Chondrocyte (in vitro differentiated cells): ENCODE measurements at regions not wholly inside any gene's neighbourhood (a gene's known extent, or its start where the extent isn't known, plus 50 kb on each side); places are given as distances from the start of the nearest gene placed in this dataset.

Experiments used
- DNase-seq: peaks from one replicate; pipeline ENCODE4 v3.0.0; 2021; ENCODE audit warnings: mixed read lengths, low spot score
- H3K27ac Mint-ChIP-seq: one replicate; pipeline ENCODE4 v1.8.0; 2021; ENCODE audit warnings: mild to moderate bottlenecking, moderate library complexity, mixed read lengths; ENCODE audit not compliant: unreplicated experiment
- H3K27me3 Mint-ChIP-seq: 2 replicates; pipeline ENCODE4 v1.8.0; 2021; ENCODE audit warnings: low read depth, mixed read lengths
- H3K36me3 Mint-ChIP-seq: 2 replicates; pipeline ENCODE4 v1.8.0; 2021; ENCODE audit warnings: low read depth, mixed read lengths
- H3K4me1 Mint-ChIP-seq: 2 replicates; pipeline ENCODE4 v1.8.0; 2021; ENCODE audit warnings: low read depth, mild to moderate bottlenecking, mixed read lengths
- H3K4me3 Mint-ChIP-seq: one replicate; pipeline ENCODE4 v1.8.0; 2021; ENCODE audit warnings: mild to moderate bottlenecking, moderate library complexity, mixed read lengths; ENCODE audit not compliant: unreplicated experiment
- H3K9me3 Mint-ChIP-seq: 2 replicates; pipeline ENCODE4 v1.8.0; 2021; ENCODE audit warnings: low read depth, mixed read lengths
- CTCF ChIP-seq: fragments of 200-600 bp; sonication (generic); IDR thresholded peaks from 2 replicates; pipeline ENCODE4 v1.5.0; 2021; ENCODE audit warnings: antibody characterized with exemption, mild to moderate bottlenecking, moderate library complexity

- Mint-ChIP-seq H3K36me3 (no peaks in the 10 kb centered on the region), H3K9me3 (peaks cover 20% of the 10 kb centered on the region), H3K27ac (no peak overlapping the region), H3K4me1 (no peaks in the 10 kb centered on the region), H3K27me3 (peaks cover 3% of the 10 kb centered on the region), H3K4me3 (no peak overlapping the region)
- DNase-seq, result no peak
- no peak for TF ChIP-seq CTCF
Measured at GRCh38 chr15:96565266-96565665, 234.8 kb downstream of the NR2F2 start.

- Mint-ChIP-seq H3K4me1 (no peaks in the 10 kb centered on the region), H3K27me3 (peaks cover under 1% of the 10 kb centered on the region), H3K9me3 (peaks cover 4% of the 10 kb centered on the region), H3K27ac (no peak overlapping the region), H3K4me3 (no peak overlapping the region), H3K36me3 (no peaks in the 10 kb centered on the region)
- no peak for TF ChIP-seq CTCF
- DNase-seq, result no peak
Measured at GRCh38 chr15:96574782-96575181, 244.3 kb downstream of the NR2F2 start.

GRCh38 chr15:96576596-96576995 is 246.1 kb downstream of the NR2F2 start:
- no peaks in the 10 kb centered on the region for H3K36me3 Mint-ChIP-seq
- DNase-seq, result no peak
- H3K4me3 Mint-ChIP-seq, result no peak overlapping the region
- no peak overlapping the region for H3K27ac Mint-ChIP-seq
- TF ChIP-seq CTCF, result no peak
- H3K9me3 Mint-ChIP-seq, result peaks cover 4% of the 10 kb centered on the region
- H3K27me3 Mint-ChIP-seq, result no peaks in the 10 kb centered on the region
- no peaks in the 10 kb centered on the region for H3K4me1 Mint-ChIP-seq

- H3K27ac Mint-ChIP-seq, result no peak overlapping the region
- TF ChIP-seq CTCF, result no peak
- no peaks in the 10 kb centered on the region for H3K36me3 Mint-ChIP-seq
- no peaks in the 10 kb centered on the region for H3K9me3 Mint-ChIP-seq
- no peaks in the 10 kb centered on the region for H3K4me1 Mint-ChIP-seq
- DNase-seq, result no peak
- H3K4me3 Mint-ChIP-seq, result no peak overlapping the region
- no peaks in the 10 kb centered on the region for H3K27me3 Mint-ChIP-seq
Measured at GRCh38 chr15:96578393-96578792, 247.9 kb downstream of the NR2F2 start.

- H3K9me3 Mint-ChIP-seq, result no peaks in the 10 kb centered on the region
- H3K4me1 Mint-ChIP-seq, result no peaks in the 10 kb centered on the region
- no peak overlapping the region for H3K27ac Mint-ChIP-seq
- H3K27me3 Mint-ChIP-seq, result peaks cover 3% of the 10 kb centered on the region
- no peak for TF ChIP-seq CTCF
- H3K36me3 Mint-ChIP-seq, result no peaks in the 10 kb centered on the region
- DNase-seq, result no peak
- H3K4me3 Mint-ChIP-seq, result no peak overlapping the region
Measured at GRCh38 chr15:96581371-96581770, 250.9 kb downstream of the NR2F2 start.
